OCI-LY3 (cell line): ENCODE measurements at regions not wholly inside any gene's neighbourhood (a gene's known extent, or its start where the extent isn't known, plus 50 kb on each side); places are given as distances from the start of the nearest gene placed in this dataset.

Experiments
- EZH2phosphoT487 ChIP-seq: fragments of 200-600 bp; shearing (Covaris generic); IDR thresholded peaks from 2 replicates; pipeline ENCODE4 v1.6.1; 2018; ENCODE audit warnings: antibody characterized with exemption, mixed run types, low read depth
- TF ChIP-seq, protein P1 (sequence below): fragments of 200-600, 300-600 bp; sonication (generic); IDR thresholded peaks from 2 replicates; pipeline ENCODE4 v1.5.1; 2014; ENCODE audit warnings: antibody characterized with exemption, low read length, low read depth

DNA sequence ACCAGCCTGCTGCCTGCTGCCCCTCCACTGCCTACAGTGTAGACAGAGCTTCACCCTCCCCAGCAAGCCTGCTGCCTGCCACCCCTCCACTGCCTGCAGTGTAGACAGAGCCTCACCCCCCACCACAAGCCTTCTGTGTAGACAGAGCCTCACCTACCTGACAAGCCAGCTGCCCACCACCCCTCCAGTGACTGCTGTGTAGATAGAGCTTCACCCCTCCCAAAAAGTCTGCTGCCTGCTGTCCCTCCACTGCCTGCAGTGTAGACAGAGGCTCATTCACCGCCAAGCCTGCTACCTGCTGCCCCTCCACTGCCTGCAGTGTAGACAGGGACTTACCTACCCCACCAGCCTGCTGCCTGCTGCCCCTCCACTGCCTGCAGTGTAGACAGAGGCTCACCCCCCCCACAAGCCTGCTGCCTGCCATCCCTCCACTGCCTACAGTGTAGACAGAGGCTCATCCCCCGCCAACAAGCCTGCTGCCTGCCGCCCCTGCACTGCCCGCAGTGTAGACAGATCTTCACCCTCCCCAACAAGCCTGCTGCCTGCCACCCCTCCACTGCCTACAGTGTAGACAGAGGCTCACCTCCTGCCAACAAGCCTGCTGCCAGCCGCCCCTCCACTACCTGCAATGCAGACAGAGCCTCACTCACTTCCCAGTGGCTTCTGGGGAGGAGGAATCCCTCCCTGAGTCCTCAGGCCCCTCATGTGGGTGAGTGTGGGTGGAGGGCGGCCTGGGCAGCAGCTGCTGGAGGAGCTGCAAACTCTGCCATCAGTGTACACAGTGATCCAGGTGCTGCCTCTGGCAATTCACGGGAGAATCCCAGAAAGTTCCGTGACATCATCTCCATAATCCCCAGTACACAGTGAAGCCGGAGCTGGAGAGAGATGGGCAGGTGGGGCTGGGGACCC is 140.9 kb downstream of the DLL1 start:
- TF ChIP-seq, protein P1, sequence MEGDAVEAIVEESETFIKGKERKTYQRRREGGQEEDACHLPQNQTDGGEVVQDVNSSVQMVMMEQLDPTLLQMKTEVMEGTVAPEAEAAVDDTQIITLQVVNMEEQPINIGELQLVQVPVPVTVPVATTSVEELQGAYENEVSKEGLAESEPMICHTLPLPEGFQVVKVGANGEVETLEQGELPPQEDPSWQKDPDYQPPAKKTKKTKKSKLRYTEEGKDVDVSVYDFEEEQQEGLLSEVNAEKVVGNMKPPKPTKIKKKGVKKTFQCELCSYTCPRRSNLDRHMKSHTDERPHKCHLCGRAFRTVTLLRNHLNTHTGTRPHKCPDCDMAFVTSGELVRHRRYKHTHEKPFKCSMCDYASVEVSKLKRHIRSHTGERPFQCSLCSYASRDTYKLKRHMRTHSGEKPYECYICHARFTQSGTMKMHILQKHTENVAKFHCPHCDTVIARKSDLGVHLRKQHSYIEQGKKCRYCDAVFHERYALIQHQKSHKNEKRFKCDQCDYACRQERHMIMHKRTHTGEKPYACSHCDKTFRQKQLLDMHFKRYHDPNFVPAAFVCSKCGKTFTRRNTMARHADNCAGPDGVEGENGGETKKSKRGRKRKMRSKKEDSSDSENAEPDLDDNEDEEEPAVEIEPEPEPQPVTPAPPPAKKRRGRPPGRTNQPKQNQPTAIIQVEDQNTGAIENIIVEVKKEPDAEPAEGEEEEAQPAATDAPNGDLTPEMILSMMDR: no peak
- TF ChIP-seq EZH2phosphoT487: no peak
